ENCODE measurements at regions not wholly inside any gene's neighbourhood (a gene's known extent, or its start where the extent isn't known, plus 50 kb on each side); places are given as distances from the start of the nearest gene placed in this dataset.
"Not testable (repeated sequence)": the region's sequence is repeated elsewhere in the genome, so short reads cannot be mapped to it uniquely, and the experiment has no call there.

DNA sequence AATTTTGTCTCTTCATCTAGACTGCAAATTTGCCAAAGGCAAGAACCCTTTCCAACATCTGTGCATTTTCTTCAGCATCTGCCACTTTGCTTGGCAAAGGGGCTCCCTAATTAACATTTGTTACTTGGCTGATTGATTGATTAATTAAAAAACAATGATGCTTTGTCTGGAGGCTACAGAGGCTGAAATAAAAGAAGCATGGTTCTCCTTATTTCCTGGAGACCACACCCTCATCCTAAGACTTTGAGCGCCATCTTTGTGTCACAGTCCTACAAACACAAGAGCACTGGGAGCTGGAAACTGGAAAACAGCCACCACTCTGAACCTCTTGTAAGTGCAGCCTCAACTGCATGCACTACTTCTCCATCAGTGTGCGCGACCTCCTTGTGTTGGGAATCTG is 189.2 kb downstream of the C7orf25 start:
- Mint-ChIP-seq H3K4me3 (no peak overlapping the region), H3K27me3 (peaks cover 5% of the 10 kb centered on the region), H3K27ac (no peak overlapping the region), H3K36me3 (no peaks in the 10 kb centered on the region), H3K9me3 (peaks cover 7% of the 10 kb centered on the region), H3K4me1 (ENCODE audit: unreplicated experiment) (peaks cover 20% of the 10 kb centered on the region)
- DNase-seq (ENCODE audit: extremely low spot score, unreplicated experiment) = no peak
- TF ChIP-seq, protein P1, sequence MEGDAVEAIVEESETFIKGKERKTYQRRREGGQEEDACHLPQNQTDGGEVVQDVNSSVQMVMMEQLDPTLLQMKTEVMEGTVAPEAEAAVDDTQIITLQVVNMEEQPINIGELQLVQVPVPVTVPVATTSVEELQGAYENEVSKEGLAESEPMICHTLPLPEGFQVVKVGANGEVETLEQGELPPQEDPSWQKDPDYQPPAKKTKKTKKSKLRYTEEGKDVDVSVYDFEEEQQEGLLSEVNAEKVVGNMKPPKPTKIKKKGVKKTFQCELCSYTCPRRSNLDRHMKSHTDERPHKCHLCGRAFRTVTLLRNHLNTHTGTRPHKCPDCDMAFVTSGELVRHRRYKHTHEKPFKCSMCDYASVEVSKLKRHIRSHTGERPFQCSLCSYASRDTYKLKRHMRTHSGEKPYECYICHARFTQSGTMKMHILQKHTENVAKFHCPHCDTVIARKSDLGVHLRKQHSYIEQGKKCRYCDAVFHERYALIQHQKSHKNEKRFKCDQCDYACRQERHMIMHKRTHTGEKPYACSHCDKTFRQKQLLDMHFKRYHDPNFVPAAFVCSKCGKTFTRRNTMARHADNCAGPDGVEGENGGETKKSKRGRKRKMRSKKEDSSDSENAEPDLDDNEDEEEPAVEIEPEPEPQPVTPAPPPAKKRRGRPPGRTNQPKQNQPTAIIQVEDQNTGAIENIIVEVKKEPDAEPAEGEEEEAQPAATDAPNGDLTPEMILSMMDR (conservative IDR thresholded peaks at IDR 0.05) = no peak

DNA sequence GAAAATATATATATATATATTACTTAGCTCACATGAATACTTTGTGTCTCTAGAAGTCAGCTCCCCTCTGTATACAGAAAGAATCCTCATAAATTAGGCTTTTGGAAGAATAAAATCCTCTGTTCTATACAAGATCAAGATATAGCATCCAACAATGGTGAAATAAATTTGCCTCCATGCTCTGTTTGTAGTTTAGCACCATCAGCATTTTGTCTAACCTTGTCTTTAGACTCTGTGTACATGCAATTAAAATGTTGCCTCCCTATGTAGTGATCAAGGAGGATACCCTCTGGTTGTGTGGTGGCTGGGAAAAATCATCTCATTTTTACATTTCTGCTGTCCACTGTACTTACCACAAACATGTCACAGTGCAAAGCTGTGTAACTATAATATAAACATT is 189.7 kb downstream of the C7orf25 start:
- no peak for DNase-seq (ENCODE audit: extremely low spot score, unreplicated experiment)
- H3K9me3 Mint-ChIP-seq = peaks cover 8% of the 10 kb centered on the region
- no peaks in the 10 kb centered on the region for H3K36me3 Mint-ChIP-seq
- no peak overlapping the region for H3K27ac Mint-ChIP-seq
- peaks cover 20% of the 10 kb centered on the region for H3K4me1 Mint-ChIP-seq (ENCODE audit: unreplicated experiment)
- no peak overlapping the region for H3K4me3 Mint-ChIP-seq
- TF ChIP-seq, protein P1 (conservative IDR thresholded peaks at IDR 0.05) = no peak
- peaks cover 5% of the 10 kb centered on the region for H3K27me3 Mint-ChIP-seq

DNA sequence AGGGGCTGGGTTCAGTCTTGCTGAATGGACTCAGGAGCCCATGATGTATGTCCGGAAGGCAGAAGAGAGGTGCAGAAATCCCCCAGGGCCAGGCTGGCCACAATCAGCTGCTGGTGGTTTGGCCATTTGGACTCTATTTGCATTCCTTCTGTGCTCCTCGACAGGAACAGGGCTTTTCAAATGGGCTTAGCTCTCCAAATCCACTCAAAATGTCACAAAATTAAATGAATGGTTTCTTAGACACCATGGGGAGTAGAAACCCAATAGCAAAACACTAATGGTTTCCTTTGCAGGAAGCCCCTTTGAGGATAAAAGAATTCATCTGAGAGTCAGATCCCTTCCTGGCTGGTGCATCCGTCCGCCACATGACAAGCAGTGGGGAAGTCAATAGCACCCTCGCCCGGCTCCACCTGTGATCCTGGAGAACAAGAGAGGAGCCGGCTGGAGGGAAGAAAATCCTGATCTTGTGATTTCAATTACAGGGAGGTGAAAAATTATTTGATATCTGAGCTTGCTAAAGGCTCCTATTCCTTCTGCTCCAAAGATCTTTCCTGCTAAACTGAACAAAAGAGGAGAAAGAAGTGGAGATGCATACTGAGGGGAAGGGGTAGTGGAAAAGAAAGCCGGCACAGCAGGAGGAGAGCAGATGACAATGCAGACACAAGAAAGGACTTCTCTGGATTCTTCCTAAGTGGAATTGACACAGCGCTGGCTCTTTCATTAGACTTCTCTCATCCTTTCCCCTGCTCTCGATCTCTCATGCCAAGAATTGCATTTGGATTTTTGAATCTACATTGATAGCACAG is 190.7 kb downstream of the C7orf25 start:
- Mint-ChIP-seq H3K4me3 (peak overlapping the region; percentile 53), H3K27ac (peak overlapping the region; percentile 2), H3K9me3 (peaks cover 13% of the 10 kb centered on the region), H3K27me3 (peaks cover 5% of the 10 kb centered on the region), H3K36me3 (no peaks in the 10 kb centered on the region), H3K4me1 (ENCODE audit: unreplicated experiment) (peaks cover 20% of the 10 kb centered on the region)
- DNase-seq (ENCODE audit: extremely low spot score, unreplicated experiment) = no peak
- TF ChIP-seq, protein P1 (conservative IDR thresholded peaks at IDR 0.05) = no peak

DNA sequence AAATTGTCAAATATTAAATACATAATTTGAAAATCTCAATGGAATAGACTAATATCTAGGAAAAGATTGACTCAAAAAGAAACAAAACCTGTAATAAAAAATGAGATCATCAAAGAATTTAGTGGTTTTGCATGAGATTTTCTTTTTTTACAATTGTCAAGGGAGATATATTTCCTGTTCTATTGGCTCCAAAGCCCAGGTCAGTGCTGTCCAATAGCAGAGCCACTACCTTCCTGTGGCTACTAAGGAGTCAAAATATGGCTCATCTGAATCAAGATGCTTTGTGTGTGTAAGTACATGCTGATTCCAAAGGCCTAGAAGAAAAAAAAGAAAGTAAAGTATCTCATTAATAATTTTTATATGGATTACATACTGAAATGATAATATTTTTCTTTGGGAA is 191.9 kb downstream of the C7orf25 start:
- H3K4me3 Mint-ChIP-seq = no peak overlapping the region
- TF ChIP-seq, protein P1 (conservative IDR thresholded peaks at IDR 0.05) = no peak
- no peaks in the 10 kb centered on the region for H3K36me3 Mint-ChIP-seq
- DNase-seq (ENCODE audit: extremely low spot score, unreplicated experiment) = no peak
- H3K27me3 Mint-ChIP-seq = peaks cover 5% of the 10 kb centered on the region
- peaks cover 18% of the 10 kb centered on the region for H3K9me3 Mint-ChIP-seq
- peaks cover 20% of the 10 kb centered on the region for H3K4me1 Mint-ChIP-seq (ENCODE audit: unreplicated experiment)
- no peak overlapping the region for H3K27ac Mint-ChIP-seq

DNA sequence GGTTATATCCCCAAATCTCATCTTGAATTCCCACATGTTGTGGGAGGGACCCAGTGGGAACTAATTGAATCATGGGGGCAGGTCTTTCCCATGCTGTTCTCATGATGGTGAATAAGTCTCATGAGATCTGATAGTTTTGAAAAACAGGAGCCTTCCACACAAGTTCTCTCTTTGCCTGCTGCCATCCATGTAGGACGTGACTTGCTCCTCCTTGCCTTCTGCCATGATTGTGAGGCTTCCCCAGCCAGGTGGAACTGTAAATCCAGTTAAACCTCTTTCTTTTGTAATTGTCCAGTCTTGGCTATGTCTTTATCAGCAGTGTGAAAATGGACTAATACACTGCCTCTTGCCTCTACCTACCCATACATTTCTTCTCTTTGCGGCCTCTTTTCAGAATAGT is 193.4 kb downstream of the C7orf25 start:
- H3K36me3 Mint-ChIP-seq; H3K27me3 Mint-ChIP-seq; H3K27ac Mint-ChIP-seq; DNase-seq (ENCODE audit: extremely low spot score, unreplicated experiment); H3K4me3 Mint-ChIP-seq: not testable (repeated sequence)
- Mint-ChIP-seq H3K4me1 (ENCODE audit: unreplicated experiment) (peaks cover 20% of the 10 kb centered on the region), H3K9me3 (peaks cover 18% of the 10 kb centered on the region)

DNA sequence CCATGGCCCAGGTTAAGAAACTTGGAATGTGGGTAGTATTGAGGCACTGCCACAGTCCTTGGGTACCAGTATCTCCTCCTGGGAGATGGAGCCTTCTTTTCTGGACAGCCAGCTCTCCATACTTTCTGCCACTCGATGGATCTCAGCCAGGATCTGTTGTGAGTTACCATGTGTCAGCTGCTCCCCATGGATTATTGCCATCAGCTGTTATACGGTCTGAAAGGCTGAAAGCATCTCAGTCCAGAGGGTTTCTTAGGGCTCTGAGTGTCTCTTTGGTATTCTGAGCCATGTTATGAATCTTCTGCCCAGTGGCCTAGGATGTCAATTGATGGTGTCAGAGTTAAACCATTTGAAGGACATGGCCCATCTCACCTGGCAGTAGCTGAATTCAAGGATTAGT is 197.5 kb downstream of the C7orf25 start:
- H3K4me3 Mint-ChIP-seq = no peak overlapping the region
- DNase-seq (ENCODE audit: extremely low spot score, unreplicated experiment) = no peak
- peaks cover 2% of the 10 kb centered on the region for H3K4me1 Mint-ChIP-seq (ENCODE audit: unreplicated experiment)
- no peak overlapping the region for H3K27ac Mint-ChIP-seq
- H3K27me3 Mint-ChIP-seq = no peaks in the 10 kb centered on the region
- peaks cover 21% of the 10 kb centered on the region for H3K9me3 Mint-ChIP-seq
- TF ChIP-seq, protein P1 (conservative IDR thresholded peaks at IDR 0.05) = no peak
- H3K36me3 Mint-ChIP-seq = no peaks in the 10 kb centered on the region
